Aorta (tissue), 5 donors: ENCODE measurements at regions not wholly inside any gene's neighbourhood (a gene's known extent, or its start where the extent isn't known, plus 50 kb on each side); places are given as distances from the start of the nearest gene placed in this dataset.

Source experiments
- ATAC-seq: fragments of 200-7000 bp; cut with Tn5 transposase; one replicate; pipeline ENCODE4 v1.9.1; 2022; ENCODE audit warnings: moderate library complexity; ENCODE audit not compliant: low FRiP score
- DNase-seq, 2 donors: peaks; one replicate each; pipeline ENCODE4 v3.0.0-alpha.2; 2020
- H3K27ac ChIP-seq, 2 donors: one replicate each; pipeline ENCODE4 v1.5.1; 2013; ENCODE audit warnings: low read length in 2 of 2, mild to moderate bottlenecking in 2 of 2, moderate library complexity in 2 of 2, control low read depth in 1 of 2, inconsistent platforms in 1 of 2, low read depth in 1 of 2
- H3K27me3 ChIP-seq, 2 donors: one replicate each; pipeline ENCODE4 v1.6.1; 2013; ENCODE audit warnings: control low read depth in 1 of 2, low read length in 1 of 2, mild to moderate bottlenecking in 1 of 2, moderate library complexity in 1 of 2; ENCODE audit not compliant: insufficient read depth in 2 of 2, control insufficient read depth in 1 of 2
- H3K36me3 ChIP-seq, 2 donors: one replicate each; pipeline ENCODE4 v1.6.1; 2013; ENCODE audit warnings: control low read depth in 1 of 2, low read length in 1 of 2, mild to moderate bottlenecking in 1 of 2; ENCODE audit not compliant: insufficient read depth in 2 of 2, control insufficient read depth in 1 of 2
- H3K4me1 ChIP-seq, 2 donors: one replicate each; pipeline ENCODE4 v1.6.1; 2013; ENCODE audit warnings: low read length in 2 of 2, control low read depth in 1 of 2, mild to moderate bottlenecking in 1 of 2, moderate library complexity in 1 of 2; ENCODE audit not compliant: insufficient read depth in 2 of 2, control insufficient read depth in 1 of 2
- H3K4me3 ChIP-seq, 2 donors: one replicate each; pipeline ENCODE4 v1.5.1; 2013; ENCODE audit warnings: low read length in 2 of 2, control low read depth in 1 of 2, mild to moderate bottlenecking in 1 of 2
- H3K9me3 ChIP-seq: one replicate; pipeline ENCODE4 v1.6.1; 2013; ENCODE audit warnings: mild to moderate bottlenecking, low read length; ENCODE audit not compliant: control insufficient read depth
- WGBS, 2 donors: extraction: QIAGEN DNeasy Blood & Tissue Kit; methylation state at CpG; one replicate each; pipeline ENCODE4 v1.1.7; 2013; 5-methylcytosine and 5-hydroxymethylcytosine counted together
- intact Hi-C, 2 donors: fragments of 100-400 bp; cut with DNase I; formaldehyde crosslinking; loops; one replicate each; pipeline versions ENCODE4 v1.14.2 to v1.15.0; 2022
- donor health status: healthy with polysubstance abuse.
- donor health status: Bipolar disorder and iron deficiency.
- donor health status: DM: no; HTN: no; CAD: no.
- donor health status: DM: no; HTN: no; CAD: no.
- donor health status: DM: yes; HTN: yes; CAD: no.

DNA sequence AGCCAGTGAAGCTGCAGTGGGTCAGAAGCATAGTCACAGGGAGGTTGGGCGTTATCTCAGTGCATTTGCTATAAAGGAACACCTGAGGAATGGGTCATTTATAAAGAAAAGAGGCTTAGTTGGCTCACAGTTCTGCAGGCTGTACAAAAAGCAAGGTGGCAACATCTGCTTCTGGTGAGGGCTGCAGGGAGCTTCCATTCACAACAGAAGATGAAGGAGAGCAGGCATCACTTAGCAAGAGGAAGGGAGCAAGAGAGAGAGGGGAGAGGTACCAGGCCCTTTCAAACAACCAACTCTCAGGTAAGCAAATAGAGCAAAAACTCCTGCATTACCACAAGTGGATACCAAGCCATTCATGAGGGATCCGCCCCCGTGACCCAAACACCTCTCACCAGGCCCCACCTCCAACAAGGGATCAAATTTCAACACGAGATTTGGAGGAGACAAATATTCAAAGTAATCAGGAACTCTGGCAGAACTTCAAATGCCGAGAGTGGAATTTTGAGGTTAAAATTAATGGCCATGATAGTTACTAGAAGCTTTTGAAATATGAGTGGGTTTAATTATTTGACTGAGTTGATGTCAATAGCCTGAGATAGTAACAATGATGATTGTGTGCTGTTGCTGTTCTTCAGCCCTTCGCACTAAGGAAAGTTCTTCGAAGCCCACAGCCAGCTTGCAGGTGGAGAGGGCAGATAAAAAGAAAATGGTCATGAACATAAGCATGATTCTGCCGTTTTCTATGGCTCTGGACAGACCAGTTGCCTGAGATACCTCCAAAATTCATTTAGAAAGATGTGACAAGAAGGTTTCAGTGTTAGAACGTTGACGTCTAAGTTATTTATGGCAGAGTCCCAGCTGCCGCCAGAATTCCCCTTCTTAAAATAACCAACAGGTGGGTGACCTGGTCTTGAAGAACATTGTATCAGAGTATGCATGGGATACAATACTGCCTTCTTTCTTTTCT, 55.3 kb upstream of the ADTRP start:
- WGBS, 2 donors = 61 to 73% methylated on average over 11 of the region's 11 CpGs
- no peak for DNase-seq
- no peaks in the 10 kb centered on the region for H3K27me3 ChIP-seq
- ATAC-seq = no peak
- intact Hi-C loops = no loop called here
- no peaks in the 10 kb centered on the region for H3K9me3 ChIP-seq
- no peak overlapping the region for H3K4me3 ChIP-seq
- peaks cover 0 to 5% of the 10 kb centered on the region in 2 donors for H3K4me1 ChIP-seq
- H3K36me3 ChIP-seq = no peaks in the 10 kb centered on the region
- no peak overlapping the region for H3K27ac ChIP-seq

DNA sequence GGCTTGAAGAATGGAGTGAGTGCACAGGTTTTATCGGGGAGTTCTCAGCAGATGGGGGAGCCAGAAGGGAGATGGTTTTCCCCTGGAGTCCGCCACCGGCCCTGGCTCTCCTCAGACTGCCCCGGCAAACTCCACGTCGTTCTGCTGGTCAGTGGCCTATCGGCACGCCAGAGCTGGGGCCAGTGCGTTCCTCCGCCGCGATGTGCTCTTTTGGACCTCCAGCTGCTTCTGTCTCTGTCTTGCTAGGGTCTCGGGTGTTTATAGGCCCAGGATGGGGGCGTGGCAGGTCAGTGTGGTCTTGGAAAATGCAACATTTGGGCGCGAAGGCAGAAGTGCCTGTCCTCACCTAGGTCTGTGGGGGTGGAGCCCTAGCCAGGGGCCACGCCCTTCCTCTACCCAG, 53.0 kb upstream of the ADTRP start:
- no peak for ATAC-seq

DNA sequence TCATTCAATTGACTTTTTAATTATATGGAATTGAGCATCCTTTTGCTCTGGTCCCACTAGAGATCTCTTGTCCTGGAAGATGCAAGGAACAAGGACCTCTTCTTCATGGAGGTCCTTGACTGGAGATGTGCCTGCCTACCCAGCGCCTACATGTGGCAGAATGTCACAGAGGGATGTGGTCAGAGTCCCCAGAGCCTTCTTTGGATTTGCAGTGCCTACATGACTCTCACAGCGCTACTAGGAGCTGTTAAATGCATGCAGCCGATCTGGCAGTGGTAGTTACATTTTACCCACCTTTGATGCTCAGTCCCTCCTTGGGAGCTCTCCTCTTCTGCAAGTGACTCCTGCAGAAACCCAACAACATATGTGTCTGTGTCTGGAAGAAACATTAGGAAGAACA, 51.9 kb upstream of the ADTRP start:
- H3K27ac ChIP-seq = no peak overlapping the region
- ATAC-seq (no peak), DNase-seq (no peak)
- H3K27me3 ChIP-seq = no peaks in the 10 kb centered on the region
- H3K9me3 ChIP-seq = no peaks in the 10 kb centered on the region
- H3K4me3 ChIP-seq = no peak overlapping the region
- H3K4me1 ChIP-seq = peaks cover 0 to 5% of the 10 kb centered on the region in 2 donors
- no peaks in the 10 kb centered on the region for H3K36me3 ChIP-seq
- 89 to 91% methylated on average over 3 of the region's 3 CpGs for WGBS, 2 donors
- intact Hi-C loops = no loop called here

More for the DNA sequence above, 53.0 kb upstream of the ADTRP start:
- 97 to 99% methylated on average over 17 of the region's 17 CpGs for WGBS, 2 donors
- intact Hi-C loops = no loop called here
- no peak for DNase-seq
- no peak overlapping the region for H3K4me3 ChIP-seq
- H3K27ac ChIP-seq = no peak overlapping the region
- H3K4me1 ChIP-seq = peaks cover 0 to 5% of the 10 kb centered on the region in 2 donors
- H3K27me3 ChIP-seq = no peaks in the 10 kb centered on the region
- H3K36me3 ChIP-seq = no peaks in the 10 kb centered on the region
- no peaks in the 10 kb centered on the region for H3K9me3 ChIP-seq

GRCh38 chr6:11830105-11830504, 51.5 kb upstream of the ADTRP start:
- intact Hi-C loops = no loop called here
- DNase-seq (no peak), ATAC-seq (no peak)
- H3K4me1 ChIP-seq = peaks cover 0 to 2% of the 10 kb centered on the region in 2 donors
- no peaks in the 10 kb centered on the region for H3K36me3 ChIP-seq
- H3K4me3 ChIP-seq = no peak overlapping the region
- no peaks in the 10 kb centered on the region for H3K27me3 ChIP-seq
- 82 to 86% methylated on average over 3 of the region's 3 CpGs for WGBS, 2 donors
- H3K9me3 ChIP-seq = no peaks in the 10 kb centered on the region
- H3K27ac ChIP-seq = no peak overlapping the region

- Histone ChIP-seq H3K9me3 (no peaks in the 10 kb centered on the region), H3K27ac (no peak overlapping the region), H3K36me3 (no peaks in the 10 kb centered on the region), H3K4me1 (no peaks in the 10 kb centered on the region), H3K27me3 (no peaks in the 10 kb centered on the region), H3K4me3 (no peak overlapping the region)
- 90% methylated on average over 6 of the region's 6 CpGs for WGBS, 2 donors
- intact Hi-C loops = no loop called here
- ATAC-seq = no peak
- no peak for DNase-seq
Observed at GRCh38 chr6:11828262-11828870, 49.8 kb upstream of the ADTRP start.
